Calu3 (cell line): ENCODE measurements at regions not wholly inside any gene's neighbourhood (a gene's known extent, or its start where the extent isn't known, plus 50 kb on each side); places are given as distances from the start of the nearest gene placed in this dataset.

ENCODE experiments used
- BruUV-seq: library from RNA; stranded (reverse); fragments of 400-500 nt; replicated peaks from 2 replicates; lab custom pipeline; 2021; lab: Mats Ljungman, UMichigan
- CTCF ChIA-PET: fragments of 300-600 bp; sonication (Branson Sonifier 250); formaldehyde crosslinking; loops from one replicate; lab custom pipeline; 2022; ENCODE audit warnings: antibody characterized with exemption; lab: Charles Lee
- DNase-seq: peaks from one replicate; pipeline ENCODE4 v3.0.0; 2022
- H3K27ac Mint-ChIP-seq: one replicate; pipeline ENCODE4 v1.8.0; 2022; ENCODE audit warnings: mixed read lengths; ENCODE audit not compliant: unreplicated experiment
- H3K27me3 Mint-ChIP-seq: one replicate; pipeline ENCODE4 v1.8.0; 2022; ENCODE audit warnings: mixed read lengths; ENCODE audit not compliant: unreplicated experiment
- H3K36me3 Mint-ChIP-seq: one replicate; pipeline ENCODE4 v1.8.0; 2022; ENCODE audit warnings: mild to moderate bottlenecking, moderate library complexity, mixed read lengths; ENCODE audit not compliant: insufficient read depth, unreplicated experiment
- H3K4me1 Mint-ChIP-seq: one replicate; pipeline ENCODE4 v1.8.0; 2022; ENCODE audit warnings: mild to moderate bottlenecking, low read depth, mixed read lengths; ENCODE audit not compliant: unreplicated experiment
- H3K4me3 Mint-ChIP-seq: one replicate; pipeline ENCODE4 v1.8.0; 2022; ENCODE audit warnings: mild to moderate bottlenecking, low read depth, moderate library complexity, mixed read lengths; ENCODE audit not compliant: unreplicated experiment
- H3K9me3 Mint-ChIP-seq: one replicate; pipeline ENCODE4 v1.8.0; 2022; ENCODE audit warnings: low read depth, mixed read lengths; ENCODE audit not compliant: unreplicated experiment
- intact Hi-C: fragments of 100-400 bp; cut with micrococcal nuclease; formaldehyde crosslinking; loops from one replicate; pipeline ENCODE4 v1.10.0; 2022; ENCODE audit not compliant: unreplicated experiment
- TF ChIP-seq, protein P1 (sequence below): fragments of 200-600 bp; IDR thresholded peaks from one replicate; pipeline ENCODE4 v1.8.0; 2022; ENCODE audit warnings: antibody characterized with exemption; ENCODE audit not compliant: unreplicated experiment

DNA sequence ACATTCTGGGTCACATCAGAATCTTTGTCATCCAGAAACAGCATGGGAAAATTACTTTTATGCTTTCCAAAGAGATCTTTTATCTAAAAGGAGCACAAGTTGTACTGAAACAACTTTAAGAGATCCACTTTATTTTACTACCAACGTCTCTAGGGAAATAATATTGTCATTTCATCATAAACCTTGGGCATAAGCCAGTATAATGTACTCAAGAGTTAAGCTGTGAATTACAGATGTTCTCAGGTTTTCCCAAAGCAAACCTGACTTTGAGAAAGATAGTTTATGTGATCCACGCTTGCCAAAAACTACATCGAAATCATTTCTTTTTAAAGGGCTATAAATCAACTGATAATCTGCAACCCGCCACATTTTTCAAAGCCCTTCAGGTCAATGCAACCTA lies 124.1 kb upstream of the CRBN start:
- CTCF ChIA-PET: no interaction called here
- no peak overlapping the region for H3K27ac Mint-ChIP-seq
- no peak for DNase-seq
- no peaks in the 10 kb centered on the region for H3K27me3 Mint-ChIP-seq
- H3K4me3 Mint-ChIP-seq: no peak overlapping the region
- TF ChIP-seq, protein P1, sequence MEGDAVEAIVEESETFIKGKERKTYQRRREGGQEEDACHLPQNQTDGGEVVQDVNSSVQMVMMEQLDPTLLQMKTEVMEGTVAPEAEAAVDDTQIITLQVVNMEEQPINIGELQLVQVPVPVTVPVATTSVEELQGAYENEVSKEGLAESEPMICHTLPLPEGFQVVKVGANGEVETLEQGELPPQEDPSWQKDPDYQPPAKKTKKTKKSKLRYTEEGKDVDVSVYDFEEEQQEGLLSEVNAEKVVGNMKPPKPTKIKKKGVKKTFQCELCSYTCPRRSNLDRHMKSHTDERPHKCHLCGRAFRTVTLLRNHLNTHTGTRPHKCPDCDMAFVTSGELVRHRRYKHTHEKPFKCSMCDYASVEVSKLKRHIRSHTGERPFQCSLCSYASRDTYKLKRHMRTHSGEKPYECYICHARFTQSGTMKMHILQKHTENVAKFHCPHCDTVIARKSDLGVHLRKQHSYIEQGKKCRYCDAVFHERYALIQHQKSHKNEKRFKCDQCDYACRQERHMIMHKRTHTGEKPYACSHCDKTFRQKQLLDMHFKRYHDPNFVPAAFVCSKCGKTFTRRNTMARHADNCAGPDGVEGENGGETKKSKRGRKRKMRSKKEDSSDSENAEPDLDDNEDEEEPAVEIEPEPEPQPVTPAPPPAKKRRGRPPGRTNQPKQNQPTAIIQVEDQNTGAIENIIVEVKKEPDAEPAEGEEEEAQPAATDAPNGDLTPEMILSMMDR: no peak
- no TSS peak for BruUV-seq
- peaks cover 9% of the 10 kb centered on the region for H3K9me3 Mint-ChIP-seq
- intact Hi-C loops: no loop called here
- no peaks in the 10 kb centered on the region for H3K4me1 Mint-ChIP-seq
- no peaks in the 10 kb centered on the region for H3K36me3 Mint-ChIP-seq

DNA sequence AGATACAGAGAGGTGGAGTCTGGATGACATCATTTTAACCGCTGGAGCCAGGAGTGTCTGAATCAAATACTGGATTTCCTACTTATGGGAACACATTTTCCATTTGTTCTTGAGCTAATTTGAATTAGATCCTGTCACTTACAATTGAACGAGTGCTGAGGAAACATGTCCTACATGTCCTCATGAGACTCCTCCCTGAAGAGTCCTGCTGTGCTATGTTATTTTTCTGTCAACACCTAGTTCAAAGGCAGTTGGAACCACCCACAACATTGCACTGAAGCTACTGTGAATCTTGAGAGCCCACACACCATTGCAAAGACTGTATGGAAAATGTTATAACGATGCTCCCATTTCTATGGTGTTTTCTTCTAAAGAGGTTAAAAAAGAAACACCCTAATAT lies 123.5 kb upstream of the CRBN start:
- Mint-ChIP-seq H3K36me3 (no peaks in the 10 kb centered on the region), H3K27ac (no peak overlapping the region), H3K4me3 (no peak overlapping the region), H3K27me3 (no peaks in the 10 kb centered on the region), H3K9me3 (peaks cover 14% of the 10 kb centered on the region), H3K4me1 (no peaks in the 10 kb centered on the region)
- TF ChIP-seq, protein P1: no peak
- intact Hi-C loops: no loop called here
- no TSS peak for BruUV-seq
- CTCF ChIA-PET: no interaction called here
- DNase-seq: no peak

DNA sequence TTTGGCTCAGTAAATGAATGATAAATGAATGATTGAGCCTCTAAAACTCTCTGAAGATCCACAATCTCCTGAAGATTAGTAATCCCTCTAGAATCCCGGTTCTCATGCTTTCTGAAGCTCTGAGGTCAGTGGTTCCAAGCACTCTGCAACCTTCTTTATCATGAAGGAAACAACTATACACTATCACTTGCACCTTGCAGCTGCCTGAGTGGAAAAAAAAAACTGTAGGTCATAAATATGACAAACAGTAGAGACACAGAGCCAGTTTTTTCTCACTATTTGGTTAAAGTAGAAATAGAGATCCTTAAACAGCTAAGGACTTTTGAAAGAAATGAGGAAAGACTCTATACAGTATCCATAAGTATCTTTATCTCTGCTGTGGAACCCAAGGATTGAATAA lies 122.0 kb upstream of the CRBN start:
- Mint-ChIP-seq H3K4me1 (no peaks in the 10 kb centered on the region), H3K4me3 (no peak overlapping the region), H3K36me3 (no peaks in the 10 kb centered on the region), H3K9me3 (peaks cover 14% of the 10 kb centered on the region), H3K27me3 (no peaks in the 10 kb centered on the region), H3K27ac (no peak overlapping the region)
- no peak for DNase-seq
- CTCF ChIA-PET: no interaction called here
- intact Hi-C loops: no loop called here
- TF ChIP-seq, protein P1: no peak
- BruUV-seq: no TSS peak

DNA sequence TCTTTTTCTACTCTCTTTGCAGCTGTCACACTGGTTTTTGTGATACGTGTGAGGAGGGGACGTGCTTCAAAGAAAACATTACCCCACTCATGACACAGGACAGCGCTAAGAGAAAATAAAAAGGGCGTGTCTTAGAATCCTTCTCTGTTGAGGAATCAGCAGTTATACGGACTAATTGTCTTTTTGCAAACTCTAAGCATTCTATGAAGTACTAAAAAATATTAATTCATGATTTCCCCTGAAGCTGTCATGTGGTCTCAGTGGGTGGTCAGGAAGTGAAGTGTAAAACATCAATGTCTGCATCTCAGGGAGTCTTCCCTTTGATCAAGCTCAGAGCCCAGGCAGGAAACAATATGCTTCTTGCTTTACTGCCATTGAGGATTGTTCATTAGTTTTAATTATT lies 117.5 kb upstream of the CRBN start:
- BruUV-seq: no TSS peak
- intact Hi-C loops: no loop called here
- H3K4me3 Mint-ChIP-seq: no peak overlapping the region
- CTCF ChIA-PET: no interaction called here
- no peaks in the 10 kb centered on the region for H3K36me3 Mint-ChIP-seq
- H3K9me3 Mint-ChIP-seq: peaks cover 22% of the 10 kb centered on the region
- no peaks in the 10 kb centered on the region for H3K27me3 Mint-ChIP-seq
- TF ChIP-seq, protein P1: no peak
- no peak overlapping the region for H3K27ac Mint-ChIP-seq
- no peaks in the 10 kb centered on the region for H3K4me1 Mint-ChIP-seq
- no peak for DNase-seq
